Prostate gland (tissue), 2 donors: ENCODE measurements at regions not wholly inside any gene's neighbourhood (a gene's known extent, or its start where the extent isn't known, plus 50 kb on each side); places are given as distances from the start of the nearest gene placed in this dataset.

ENCODE experiments used
- POLR2A ChIP-seq: fragments of 450-650 bp; IDR thresholded peaks from one replicate; pipeline ENCODE4 v1.6.1; 2016; ENCODE audit warnings: antibody characterized with exemption, mild to moderate bottlenecking
- TF ChIP-seq, protein P1 (sequence below), 4 experiments: fragments of 200-600 bp in 2 of 4; fragments of 450-650 bp in 2 of 4; sonication (generic) in 2 of 4; IDR thresholded peaks; 1 replicate in 3 of 4; 2 replicates in 1 of 4; pipeline ENCODE4 v1.5.1; 2016 to 2019; ENCODE audit warnings: antibody characterized with exemption in 4 of 4, mild to moderate bottlenecking in 2 of 4, moderate library complexity in 2 of 4

DNA sequence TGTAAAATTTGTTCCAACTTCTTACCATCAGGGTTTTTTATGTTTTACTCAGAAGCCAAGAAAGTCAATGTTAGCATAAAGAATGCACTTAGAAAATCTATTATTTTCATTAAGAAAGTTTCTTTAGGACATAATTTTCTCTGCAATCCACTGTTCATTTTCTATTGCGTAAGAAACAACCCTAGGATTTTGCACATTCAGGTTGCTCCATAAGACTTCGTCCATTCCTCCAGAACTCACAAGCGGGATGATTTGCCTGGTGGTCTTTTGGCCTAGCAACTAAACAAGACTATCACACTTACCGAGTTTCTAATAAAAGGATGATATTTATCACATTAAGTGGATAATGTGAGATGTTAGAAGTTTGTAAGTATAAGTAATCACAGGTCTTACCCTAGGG is 376.3 kb upstream of the INTU start:
- no peak for TF ChIP-seq POLR2A
- TF ChIP-seq, protein P1, sequence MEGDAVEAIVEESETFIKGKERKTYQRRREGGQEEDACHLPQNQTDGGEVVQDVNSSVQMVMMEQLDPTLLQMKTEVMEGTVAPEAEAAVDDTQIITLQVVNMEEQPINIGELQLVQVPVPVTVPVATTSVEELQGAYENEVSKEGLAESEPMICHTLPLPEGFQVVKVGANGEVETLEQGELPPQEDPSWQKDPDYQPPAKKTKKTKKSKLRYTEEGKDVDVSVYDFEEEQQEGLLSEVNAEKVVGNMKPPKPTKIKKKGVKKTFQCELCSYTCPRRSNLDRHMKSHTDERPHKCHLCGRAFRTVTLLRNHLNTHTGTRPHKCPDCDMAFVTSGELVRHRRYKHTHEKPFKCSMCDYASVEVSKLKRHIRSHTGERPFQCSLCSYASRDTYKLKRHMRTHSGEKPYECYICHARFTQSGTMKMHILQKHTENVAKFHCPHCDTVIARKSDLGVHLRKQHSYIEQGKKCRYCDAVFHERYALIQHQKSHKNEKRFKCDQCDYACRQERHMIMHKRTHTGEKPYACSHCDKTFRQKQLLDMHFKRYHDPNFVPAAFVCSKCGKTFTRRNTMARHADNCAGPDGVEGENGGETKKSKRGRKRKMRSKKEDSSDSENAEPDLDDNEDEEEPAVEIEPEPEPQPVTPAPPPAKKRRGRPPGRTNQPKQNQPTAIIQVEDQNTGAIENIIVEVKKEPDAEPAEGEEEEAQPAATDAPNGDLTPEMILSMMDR (IDR thresholded peaks at IDR 0.05) = no peak
